HG03045 (cell line): ENCODE measurements at regions not wholly inside any gene's neighbourhood (a gene's known extent, or its start where the extent isn't known, plus 50 kb on each side); places are given as distances from the start of the nearest gene placed in this dataset.

Source experiments
- ATAC-seq: cut with Tn5 transposase; IDR thresholded peaks from one replicate; pipeline ENCODE4 v1.9.1; 2021; ENCODE audit warnings: mild to moderate bottlenecking, moderate library complexity; ENCODE audit not compliant: unreplicated experiment

DNA sequence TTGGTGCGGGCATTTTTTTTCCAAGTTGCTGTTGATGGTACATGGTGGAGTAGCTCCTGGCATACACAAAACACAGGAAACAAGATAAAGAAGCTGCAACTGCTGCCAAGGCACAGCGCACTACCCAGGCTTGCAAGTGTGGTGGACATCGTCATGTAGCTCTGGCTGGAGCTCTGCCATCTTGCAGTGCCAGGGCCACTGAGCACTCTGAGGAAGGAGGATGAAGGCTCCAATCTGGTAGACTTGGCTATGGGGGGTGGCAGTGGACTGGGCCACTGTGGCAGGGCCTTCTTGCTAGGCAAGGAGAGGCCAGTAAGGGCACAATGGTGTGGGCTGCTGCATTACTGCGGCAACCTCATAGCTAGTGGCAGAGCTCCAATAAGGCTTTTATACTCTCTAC, 263.5 kb downstream of the CENPW start:
- ATAC-seq: no peak

DNA sequence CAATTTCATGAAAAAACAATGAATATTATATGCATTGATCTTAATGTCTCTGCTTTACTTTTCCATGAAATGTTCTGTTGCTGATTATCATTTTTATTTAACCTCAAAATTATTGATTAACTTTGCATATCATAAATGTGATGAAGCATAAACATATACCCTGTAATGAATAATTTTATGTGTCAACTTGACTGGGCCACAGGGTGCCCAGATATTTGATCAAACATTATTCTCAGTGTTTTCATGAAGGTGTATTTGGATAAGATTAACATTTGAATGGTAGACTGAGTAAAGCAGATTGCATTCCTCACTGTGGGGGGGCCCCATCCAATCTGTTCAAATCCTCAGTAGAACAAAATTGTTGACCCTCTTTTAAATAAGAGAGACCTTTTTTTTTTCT, 265.2 kb downstream of the CENPW start:
- ATAC-seq: no peak

DNA sequence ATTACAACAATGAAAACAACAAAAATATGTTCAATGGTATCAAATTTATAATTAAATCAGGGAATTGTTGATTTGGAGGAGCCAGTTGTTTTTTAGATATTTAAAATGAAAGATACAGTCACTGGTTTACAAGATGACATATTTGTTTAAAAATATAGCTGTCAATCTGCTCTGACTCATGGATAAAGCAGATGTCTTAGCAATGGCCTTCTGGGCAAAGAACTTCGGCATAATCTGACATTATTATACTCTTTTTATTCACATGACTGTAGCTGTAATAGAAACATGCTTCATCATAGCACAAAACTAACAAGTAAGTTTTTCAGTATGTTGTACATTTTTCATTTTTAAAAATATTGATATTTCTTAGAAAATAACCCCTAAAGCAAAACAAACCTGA, 267.4 kb downstream of the CENPW start:
- no peak for ATAC-seq

DNA sequence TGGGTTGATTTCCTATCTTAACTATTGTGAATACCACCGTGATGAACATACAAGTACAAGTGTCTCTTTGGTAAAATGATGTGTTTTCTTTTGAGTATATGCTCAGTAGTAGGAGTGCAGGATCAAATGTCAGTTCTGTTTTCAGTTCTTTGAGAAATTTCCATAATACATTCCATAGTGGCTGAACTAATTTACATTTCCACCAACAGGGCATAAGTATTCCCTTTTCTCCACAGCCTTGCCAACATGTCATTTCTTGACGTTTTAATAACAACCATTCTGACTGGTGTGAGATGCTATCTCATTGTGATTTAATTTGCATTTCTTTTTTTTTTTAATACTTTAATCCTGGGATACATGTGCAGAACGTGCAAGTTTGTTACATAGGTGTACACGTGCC, 268.8 kb downstream of the CENPW start:
- ATAC-seq: no peak

DNA sequence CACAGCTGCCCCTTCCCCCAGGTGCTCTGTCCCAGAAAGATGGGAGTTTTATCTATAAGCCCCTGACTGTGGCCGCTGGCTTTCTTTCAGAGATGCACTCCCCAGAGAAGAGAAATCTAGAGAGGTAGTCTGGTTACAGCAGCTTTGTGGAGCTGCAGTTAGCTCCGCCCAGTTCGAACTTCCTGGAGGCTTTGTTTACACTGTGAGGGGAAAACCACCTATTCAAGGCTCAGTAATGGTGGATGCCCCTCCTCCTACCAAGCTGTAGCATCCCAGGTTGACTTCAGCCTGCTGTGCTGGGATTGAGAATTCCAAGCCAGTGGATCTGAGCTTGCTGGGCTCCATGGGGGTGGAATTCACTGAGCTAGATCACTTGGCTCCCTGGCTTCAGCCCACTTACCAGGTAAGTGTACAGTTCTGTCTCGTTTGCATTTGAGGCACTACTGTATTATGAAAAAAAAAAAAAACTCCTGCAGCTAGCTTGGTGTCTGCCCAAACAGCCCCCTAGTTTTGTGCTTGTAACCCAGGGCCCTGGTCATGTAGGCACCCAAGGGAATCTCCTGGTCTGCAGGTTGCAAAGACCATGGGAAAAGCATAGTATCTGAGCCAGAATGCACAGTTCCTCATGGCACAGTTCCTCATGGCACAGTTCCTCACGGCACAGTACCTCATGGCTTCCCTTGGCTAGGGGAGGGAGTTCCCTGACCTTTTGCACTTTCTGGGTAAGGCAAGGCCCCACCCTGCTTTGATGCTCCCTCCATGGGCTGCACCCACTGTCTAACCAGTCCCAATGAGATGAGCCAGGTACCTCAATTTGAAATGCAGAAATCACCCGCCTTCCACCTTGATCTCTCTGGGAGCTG, 275.0 kb downstream of the CENPW start:
- no peak for ATAC-seq

DNA sequence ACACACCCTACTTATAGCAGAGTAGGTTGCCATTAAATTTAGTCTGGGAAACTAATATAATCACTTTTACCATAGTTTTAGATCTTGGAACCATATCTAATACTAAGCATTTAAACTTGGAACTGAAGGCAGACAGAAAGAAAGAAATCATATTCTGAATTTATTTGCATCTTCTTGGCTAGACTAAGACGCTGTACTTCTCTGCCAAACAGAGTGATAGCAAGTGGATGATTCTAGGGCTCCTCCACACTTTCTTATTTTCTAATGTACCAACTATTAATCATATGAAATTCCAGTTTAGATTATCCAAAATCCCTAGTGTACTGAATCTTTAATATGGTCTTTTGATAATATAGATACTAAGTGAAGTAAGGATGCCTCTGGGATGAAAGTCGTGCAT, 277.0 kb downstream of the CENPW start:
- no peak for ATAC-seq

DNA sequence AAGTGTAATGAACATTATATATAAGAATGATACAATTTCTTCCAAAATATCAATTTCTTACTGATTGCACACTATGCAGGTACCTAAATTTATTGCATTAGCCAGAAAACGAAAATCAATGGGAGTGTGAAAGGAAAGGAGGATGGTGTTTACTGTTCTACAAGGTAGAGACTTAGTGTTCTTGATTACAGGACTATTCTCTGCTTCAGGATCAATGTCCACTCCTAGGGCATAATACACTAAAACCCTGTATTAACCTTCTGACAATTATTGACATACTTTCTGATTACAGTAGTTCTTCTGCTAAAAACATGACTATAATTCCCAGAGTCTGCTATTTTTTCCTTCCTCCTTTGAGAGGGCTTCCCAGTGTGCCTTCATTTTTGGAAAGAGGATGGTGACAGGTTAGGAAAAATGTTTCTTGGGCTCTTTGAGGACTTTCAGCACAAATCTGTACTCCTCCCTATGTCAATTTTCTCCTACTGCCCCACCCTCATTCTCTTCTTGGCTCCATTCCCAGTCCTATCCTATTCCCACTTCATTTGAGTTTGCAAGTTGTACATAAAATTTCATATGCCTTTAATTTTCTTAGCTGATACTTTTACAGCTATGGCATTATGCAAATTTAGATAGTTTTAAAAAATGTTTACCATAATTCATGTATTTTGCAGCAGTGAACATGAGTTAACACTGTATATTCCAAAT, 278.9 kb downstream of the CENPW start:
- ATAC-seq: no peak

DNA sequence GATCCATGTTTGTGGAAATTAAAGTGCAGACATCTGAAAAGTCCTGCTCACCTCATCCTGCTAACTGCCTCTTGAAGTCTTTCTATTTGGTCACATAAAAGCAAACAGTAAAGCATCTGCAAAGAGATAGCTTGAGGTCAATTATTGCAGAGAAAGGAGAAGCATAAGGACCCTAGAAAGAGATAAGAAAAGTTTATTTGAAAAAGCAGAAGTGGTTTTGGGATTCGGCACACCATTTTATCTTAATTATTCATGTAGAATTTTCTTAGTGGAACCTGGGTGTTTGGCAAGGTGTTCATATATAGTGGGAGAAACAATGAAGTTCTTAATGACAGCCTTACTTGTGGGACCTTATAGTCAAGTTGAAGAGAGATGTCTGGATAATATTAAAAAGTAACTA, 280.8 kb downstream of the CENPW start:
- no peak for ATAC-seq

DNA sequence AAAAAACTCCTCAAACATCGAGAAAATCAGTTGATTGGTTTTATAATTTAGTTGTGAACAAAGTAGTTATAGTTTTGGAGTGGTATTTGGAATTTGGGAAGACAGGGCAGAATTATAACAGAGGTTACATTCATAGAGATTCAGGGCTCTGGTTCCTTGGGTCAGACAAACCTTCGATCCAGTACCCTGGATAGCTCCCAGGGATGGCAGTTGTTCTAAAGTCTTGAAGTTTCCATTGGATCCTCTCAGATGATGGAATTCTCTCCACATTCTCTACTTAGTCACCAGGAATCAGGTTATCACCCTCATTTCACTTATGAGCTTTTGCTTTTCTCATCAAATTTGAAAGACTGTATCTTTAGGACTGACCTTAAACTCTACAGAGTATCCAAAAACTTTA, 285.1 kb downstream of the CENPW start:
- no peak for ATAC-seq

DNA sequence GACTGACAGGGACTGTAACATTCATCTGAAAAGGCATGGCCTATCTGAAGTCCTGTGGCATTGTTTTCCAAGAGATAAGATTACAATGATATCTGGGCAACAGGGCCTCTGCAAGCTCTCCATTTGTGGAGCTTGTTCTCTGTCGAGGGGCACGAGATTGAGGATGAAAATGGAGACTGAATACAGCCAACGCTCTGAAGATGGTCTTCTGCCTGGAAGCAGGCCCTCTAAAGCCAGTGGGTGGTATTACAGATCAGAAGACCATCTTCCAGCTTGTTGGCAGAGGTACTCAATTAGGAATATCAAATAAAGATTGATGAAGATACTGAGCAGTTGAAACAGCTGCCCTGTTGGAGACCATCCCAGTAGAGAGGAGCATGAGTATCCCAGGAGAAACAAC, 288.2 kb downstream of the CENPW start:
- ATAC-seq: no peak

DNA sequence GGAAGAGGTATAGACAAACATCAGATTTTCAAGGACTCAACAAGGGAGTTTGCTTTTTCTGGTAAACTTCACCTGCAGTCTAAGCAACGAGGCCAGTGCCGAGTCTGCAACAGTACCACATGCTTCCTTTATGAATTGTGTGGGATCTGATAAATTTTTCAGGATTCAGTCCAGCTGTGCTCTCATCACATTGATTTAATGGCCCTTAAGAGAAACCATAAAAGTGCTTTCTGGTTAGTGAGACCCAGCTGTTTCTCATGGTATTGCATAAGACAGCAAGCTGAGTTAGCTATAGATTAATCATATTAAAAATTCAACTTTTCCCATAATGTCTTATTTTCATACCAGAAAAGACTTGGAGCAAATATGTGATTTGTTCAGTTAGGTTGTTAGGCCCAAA, 291.4 kb downstream of the CENPW start:
- ATAC-seq: no peak

DNA sequence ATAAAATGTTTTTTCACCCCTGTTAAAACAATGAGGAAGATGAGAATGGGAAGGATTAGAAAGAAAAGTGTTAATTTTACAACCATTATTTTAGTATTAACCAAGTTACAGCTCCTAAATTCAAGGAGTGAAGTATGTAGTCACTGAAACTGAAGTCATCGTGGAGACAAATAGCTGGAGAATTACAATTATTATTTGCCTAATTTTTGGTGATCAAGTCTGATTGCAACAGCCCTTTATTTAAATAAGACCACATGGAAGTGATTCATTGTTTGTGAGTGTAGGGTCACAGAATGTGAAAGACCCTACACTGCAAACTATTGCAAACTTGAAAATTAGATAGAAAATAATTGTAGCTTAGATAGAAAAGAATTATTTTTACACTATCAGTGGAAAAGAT, 292.4 kb downstream of the CENPW start:
- ATAC-seq: no peak

DNA sequence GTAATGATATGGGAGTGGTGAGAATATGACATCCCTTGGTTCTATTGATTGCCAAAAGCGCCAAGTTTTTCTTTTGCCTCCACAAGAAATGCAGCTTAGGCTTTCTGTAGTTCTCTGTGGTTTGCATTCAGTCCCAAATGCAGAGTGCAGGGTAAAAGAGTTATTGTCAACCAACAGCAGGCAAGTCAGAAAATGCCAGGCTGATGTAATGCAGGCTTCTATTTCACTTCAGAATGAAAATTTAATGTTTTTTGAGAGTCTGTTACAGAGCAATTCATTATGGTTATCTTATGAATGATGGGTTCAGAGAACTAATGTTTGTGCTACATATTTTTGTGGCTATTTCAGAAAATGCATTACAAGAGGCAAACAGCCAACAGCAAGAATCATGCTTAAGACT, 293.5 kb downstream of the CENPW start:
- ATAC-seq: no peak

DNA sequence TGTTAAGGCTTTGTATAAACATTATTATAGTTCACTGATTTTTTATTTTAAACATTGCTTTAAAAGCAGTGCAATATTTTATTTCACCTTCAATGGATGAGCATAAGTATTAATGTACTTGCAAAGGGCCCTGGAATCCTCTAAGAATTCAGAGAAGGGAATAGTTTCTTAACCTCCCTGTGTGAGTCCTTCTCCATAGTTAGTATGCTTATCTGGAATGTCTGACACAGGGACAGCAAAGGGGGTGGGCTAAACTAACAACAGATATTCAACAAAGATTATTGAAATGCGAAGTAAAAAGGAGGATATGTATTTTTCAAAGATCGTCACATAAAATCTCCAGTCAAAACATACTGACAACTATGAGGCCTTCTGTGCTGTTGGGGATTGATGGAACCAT, 300.4 kb downstream of the CENPW start:
- ATAC-seq: no peak

DNA sequence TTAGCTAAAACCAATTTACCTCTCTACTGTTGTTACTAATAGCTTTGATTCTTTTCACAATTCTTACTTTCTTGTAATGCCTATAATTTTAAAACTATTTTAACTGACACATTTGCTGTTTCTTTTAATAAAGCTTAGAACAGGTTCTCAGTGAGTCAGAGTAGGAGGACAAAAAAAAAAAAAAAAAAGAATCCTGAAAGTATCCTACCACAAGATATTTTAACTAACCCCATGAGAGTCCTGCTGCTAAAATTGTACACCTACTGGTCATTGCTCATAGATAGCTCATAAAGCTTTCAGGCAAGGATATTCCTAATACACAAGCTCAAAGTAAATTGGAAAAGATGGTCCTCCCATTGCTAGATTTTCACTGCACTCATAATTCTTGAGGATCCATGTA, 301.0 kb downstream of the CENPW start:
- no peak for ATAC-seq

DNA sequence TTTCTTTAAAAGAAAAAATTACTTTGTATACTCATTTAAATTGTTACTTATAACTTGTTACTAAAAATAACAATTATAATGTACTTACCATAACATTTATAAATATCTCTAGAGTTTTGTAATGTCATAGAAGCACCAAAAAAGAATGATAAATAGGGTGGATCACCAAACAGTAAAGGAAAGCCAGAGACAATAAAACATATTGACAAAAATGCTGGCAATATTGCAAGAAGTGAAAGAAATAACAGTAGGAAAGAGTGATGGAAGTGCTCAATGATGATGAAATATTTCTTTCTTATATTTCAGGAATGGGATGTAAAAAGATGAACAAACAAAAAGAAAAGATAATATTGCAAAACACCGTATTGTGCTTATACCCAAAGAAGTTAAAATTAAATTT, 301.7 kb downstream of the CENPW start:
- no peak for ATAC-seq

DNA sequence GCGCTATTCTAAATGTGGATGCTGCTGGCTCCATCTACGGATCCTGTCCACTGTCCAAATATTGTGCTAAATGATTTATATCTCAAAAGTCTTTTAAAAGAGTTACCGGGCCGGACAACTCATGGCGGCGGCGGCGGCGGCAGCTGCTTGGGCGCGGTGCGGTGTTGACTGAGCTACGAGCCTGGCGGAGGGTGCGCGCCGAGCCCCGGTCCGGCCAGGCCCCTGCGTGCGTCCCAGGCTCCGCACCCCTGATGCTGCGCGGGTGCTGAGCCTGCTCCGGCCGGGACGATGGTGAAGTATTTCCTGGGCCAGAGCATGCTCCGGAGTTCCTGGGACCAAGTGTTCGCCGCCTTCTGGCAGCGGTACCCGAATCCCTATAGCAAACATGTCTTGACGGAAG, 303.4 kb downstream of the CENPW start:
- ATAC-seq: no peak

DNA sequence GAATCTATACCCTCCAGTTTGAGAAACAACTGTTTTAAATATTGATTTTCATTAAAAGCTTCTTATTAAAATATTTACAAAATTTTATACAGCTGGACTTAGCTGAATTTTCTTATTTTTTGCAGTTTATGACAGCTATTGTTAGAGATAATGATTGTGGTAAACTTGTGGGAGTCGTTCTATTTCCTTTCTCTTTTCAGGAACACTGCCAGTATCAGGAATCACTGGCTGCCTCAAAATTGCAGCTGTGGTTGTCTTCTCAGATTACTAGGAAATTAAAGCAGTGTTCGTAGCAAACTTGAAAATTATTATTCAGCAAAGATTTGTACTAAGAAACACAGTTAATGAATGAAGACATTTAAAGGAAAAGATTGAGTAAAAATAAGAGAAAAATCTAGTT, 311.0 kb downstream of the CENPW start:
- ATAC-seq: no peak

DNA sequence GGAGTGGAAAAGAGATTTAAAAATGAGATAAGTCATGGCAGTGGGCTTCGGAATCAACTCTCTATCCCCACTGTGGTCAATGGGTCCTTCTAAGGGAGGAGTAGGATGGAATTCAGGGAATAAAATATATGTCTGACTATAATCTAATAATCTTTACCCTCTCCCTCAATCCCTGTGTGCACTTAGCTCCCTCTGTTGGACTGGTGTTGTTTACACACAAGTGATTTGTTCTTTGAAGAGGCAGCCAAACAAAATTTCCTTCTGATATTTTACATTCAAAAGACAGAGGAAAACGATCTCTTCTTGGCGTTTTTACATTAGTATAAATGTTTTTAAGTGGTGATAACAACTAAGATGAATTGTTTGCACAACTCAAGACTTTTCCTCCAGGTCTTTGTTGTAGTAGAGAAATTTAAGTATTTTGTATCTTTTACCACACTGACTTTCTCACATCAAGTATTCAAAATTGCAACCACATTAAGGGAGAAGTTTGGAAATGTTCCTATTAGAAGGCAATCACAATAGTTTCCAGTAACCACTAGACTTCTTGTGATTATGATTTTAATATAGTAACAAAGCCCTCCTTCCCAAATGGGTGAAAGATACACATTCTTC, 317.8 kb downstream of the CENPW start:
- ATAC-seq: no peak

DNA sequence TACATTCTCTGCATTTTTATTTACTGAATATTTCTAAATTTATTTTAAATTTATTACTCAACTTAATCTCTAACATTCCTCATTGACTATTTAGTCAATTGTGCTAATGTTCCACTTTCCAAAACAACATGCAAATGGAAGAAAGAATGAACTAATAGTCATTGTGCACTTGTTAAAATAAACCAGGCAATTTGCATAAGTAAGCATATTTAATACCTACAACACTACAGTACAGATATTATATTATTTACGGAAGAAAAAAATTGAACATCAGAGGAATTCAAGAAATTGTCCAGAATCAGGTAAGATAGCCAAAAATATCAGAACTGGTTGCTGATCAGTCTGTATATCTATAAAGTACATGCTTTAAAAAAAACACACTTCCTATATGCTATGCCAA, 320.5 kb downstream of the CENPW start:
- ATAC-seq: no peak

DNA sequence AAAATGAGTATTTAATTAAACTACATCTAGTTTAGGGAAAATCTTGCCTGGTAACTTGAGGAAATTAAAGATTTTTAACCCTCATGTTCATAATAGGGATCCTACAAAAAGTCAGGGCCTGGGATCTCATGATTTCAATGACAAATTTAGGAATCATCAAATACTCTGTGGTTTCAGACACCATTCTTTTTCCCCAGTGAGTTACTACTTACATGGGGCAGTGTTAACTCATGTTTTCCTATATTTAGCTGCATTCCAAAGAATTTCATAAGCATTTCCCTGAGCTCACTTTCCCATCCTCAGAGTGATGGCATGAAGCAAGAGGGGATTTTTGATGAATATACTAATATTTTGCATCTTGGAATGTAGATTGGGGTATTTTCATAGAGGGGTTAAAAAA, 321.7 kb downstream of the CENPW start:
- no peak for ATAC-seq

DNA sequence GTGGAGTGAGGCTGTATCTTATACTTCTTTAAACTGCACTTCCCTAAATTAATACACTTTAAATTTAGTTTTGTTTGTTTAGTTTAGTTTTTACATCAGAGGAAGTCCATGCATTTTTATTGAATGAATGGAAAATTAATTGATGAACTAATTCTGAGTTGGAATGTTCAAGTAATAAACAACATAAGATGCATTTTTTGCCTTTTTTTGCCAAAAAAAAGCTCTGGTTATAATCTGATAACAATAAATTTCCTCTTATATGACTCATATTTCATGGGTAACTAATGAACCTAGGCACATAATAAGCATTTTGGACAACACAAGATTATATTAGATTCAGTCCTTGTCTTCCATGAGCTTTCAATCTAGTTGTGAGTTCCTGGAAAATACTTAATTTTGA, 323.1 kb downstream of the CENPW start:
- ATAC-seq: no peak
